ENCODE measurements at regions not wholly inside any gene's neighbourhood (a gene's known extent, or its start where the extent isn't known, plus 50 kb on each side); places are given as distances from the start of the nearest gene placed in this dataset.

- DNase-seq: no peak
These were observed 68.8 kb upstream of the DAB1 start for GRCh38 chr1:57492586-57493226.

DNA sequence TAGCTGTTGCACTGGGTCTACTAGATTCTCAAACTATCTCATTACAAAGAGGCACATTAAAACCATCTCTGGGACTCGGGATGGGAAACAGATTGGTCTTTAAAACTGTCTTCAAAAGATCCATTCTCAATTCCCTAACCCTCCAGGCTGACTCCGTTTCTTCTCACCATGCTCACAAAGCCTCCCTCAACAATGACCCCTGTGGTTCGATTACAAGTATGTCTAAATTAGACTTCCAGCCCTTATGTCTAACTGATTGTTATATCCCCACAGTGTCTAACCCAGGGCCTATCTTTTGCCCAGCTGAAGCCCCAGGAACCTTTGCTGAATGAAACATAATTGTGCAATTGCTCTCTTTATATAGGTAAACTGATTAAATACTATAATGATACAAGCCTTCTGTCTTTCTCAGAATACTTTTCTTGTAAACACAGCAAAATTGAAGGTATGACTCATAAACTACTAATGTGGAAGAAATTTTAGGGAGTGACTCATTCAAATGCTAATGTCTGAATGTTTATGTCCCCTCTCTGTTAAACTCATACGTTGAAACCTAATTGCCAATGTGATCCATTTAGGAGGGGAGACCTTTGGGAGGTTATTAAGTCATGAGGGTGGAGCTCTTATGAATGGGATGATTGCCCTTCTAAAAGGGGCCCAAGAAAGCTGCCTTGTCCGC, 65.6 kb upstream of the DAB1 start:
- no peak for DNase-seq

DNA sequence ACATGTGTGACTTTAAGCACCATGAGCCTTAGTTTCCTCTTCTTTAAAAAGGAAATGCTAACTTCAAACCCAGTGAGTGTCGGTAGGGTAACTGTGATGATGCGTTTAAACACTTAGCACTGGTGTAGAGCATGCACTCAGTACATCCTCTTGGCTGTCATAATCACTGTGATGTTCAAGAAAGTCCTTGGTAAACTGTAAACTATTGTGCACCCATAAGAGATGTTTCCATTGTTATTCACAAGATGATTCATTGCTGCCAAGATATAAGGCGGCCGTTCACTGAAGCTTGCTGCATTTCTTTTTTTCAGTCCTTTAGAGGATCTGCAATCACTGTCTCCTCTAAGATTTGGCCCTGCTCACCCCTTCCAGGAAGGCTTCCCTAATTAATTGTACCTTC, 61.8 kb upstream of the DAB1 start:
- DNase-seq: no peak

- no peak for DNase-seq
These were observed 60.1 kb upstream of the DAB1 start for GRCh38 chr1:57483954-57484353.

DNA sequence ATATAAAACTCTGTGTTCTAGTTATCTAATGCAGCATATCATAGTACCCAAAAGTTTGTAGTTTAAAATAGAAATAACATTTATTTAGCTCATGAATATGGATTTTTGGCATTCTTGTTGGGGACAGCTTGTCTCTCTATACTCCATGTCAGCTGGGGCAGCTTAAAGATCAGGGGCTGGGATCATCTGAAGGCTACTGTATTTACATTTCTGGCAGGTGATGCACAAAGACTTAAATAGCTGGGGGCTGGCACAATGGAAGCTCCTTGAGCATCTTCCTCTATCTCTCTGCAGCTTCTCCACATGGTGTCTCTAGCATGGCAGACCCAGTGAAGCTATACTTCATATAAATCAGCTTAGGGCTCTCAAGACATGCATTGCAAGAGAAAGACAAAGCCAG, 55.6 kb upstream of the DAB1 start:
- DNase-seq: no peak

DNA sequence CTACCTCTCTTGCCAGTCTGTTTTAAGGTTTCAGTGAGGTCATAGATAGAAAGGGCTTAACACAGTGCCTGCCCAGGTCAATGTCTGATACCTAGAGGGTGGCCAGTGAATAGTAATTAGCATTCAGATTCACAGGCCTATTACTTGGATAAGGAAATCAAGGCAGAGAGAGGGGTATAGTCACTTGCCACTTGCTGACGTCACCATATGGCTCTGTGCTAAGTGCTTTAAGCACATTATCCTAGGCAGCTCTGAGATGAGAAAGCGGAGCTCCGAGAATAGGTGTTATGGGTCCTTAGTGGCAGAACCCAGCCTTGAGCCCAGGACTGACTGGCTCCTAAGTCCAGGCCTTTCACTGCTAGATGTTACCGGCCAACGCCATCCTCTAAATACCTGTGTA, 51.5 kb upstream of the DAB1 start:
- DNase-seq: no peak

DNA sequence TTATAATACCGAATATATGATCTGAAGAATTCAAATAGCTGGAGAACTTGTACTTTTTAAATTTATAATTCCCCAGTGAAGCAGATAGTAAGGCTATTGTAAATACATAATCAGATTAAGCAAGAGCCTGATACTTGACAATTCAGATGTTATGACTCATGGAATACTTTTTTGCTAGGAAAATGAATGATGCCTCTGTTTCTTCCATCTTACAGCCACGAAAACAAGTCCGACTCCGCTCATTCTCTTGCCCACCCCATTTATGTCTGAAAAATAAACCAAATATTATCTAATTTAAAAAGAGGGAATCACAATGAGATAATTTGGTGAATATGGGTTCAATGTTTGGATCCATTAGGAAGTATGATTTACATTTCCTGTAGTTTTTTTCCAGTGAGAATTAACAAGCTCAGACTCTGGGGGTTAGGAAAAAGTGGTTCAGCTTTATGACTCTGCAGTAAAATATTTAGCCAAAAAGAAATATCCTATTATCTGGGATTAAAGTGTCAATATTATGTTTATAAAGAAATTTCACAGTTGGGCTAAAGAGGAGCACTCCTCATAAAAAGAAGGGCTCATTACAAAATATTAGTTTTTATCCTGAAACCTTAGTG, 50.4 kb upstream of the DAB1 start:
- DNase-seq: no peak
